Chondrocyte (in vitro differentiated cells): ENCODE measurements at regions not wholly inside any gene's neighbourhood (a gene's known extent, or its start where the extent isn't known, plus 50 kb on each side); places are given as distances from the start of the nearest gene placed in this dataset.

Experiments used
- DNase-seq: peaks from one replicate; pipeline ENCODE4 v3.0.0; 2021; ENCODE audit warnings: mixed read lengths, low spot score
- H3K27ac Mint-ChIP-seq: one replicate; pipeline ENCODE4 v1.8.0; 2021; ENCODE audit warnings: mild to moderate bottlenecking, moderate library complexity, mixed read lengths; ENCODE audit not compliant: unreplicated experiment
- H3K27me3 Mint-ChIP-seq: 2 replicates; pipeline ENCODE4 v1.8.0; 2021; ENCODE audit warnings: low read depth, mixed read lengths
- H3K36me3 Mint-ChIP-seq: 2 replicates; pipeline ENCODE4 v1.8.0; 2021; ENCODE audit warnings: low read depth, mixed read lengths
- H3K4me1 Mint-ChIP-seq: 2 replicates; pipeline ENCODE4 v1.8.0; 2021; ENCODE audit warnings: low read depth, mild to moderate bottlenecking, mixed read lengths
- H3K4me3 Mint-ChIP-seq: one replicate; pipeline ENCODE4 v1.8.0; 2021; ENCODE audit warnings: mild to moderate bottlenecking, moderate library complexity, mixed read lengths; ENCODE audit not compliant: unreplicated experiment
- H3K9me3 Mint-ChIP-seq: 2 replicates; pipeline ENCODE4 v1.8.0; 2021; ENCODE audit warnings: low read depth, mixed read lengths
- TF ChIP-seq, protein P1 (sequence below): fragments of 200-600 bp; sonication (generic); IDR thresholded peaks from 2 replicates; pipeline ENCODE4 v1.5.0; 2021; ENCODE audit warnings: antibody characterized with exemption, mild to moderate bottlenecking, moderate library complexity

DNA sequence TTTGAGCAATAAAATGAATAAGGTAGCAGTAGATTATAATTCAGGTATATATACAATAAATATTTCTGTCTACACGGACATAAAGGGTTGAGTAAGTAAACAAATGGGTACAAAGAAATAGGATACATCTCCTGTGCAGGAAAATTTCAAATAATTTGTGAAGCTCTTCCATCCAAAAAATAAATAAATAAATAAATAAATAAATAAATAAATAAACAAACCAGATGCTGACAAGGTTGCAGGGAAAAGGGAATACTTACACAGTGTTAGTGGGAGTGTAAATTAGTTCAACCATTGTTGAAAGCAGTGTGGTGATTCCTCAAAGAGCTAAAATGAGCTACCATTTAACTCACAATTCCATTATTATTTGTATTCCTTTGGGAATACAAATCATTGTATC lies 227.3 kb upstream of the CDH18 start:
- no peak for DNase-seq
- Mint-ChIP-seq H3K27ac (no peak overlapping the region), H3K36me3 (no peaks in the 10 kb centered on the region), H3K4me3 (no peak overlapping the region), H3K4me1 (no peaks in the 10 kb centered on the region), H3K27me3 (no peaks in the 10 kb centered on the region), H3K9me3 (no peaks in the 10 kb centered on the region)
- TF ChIP-seq, protein P1, sequence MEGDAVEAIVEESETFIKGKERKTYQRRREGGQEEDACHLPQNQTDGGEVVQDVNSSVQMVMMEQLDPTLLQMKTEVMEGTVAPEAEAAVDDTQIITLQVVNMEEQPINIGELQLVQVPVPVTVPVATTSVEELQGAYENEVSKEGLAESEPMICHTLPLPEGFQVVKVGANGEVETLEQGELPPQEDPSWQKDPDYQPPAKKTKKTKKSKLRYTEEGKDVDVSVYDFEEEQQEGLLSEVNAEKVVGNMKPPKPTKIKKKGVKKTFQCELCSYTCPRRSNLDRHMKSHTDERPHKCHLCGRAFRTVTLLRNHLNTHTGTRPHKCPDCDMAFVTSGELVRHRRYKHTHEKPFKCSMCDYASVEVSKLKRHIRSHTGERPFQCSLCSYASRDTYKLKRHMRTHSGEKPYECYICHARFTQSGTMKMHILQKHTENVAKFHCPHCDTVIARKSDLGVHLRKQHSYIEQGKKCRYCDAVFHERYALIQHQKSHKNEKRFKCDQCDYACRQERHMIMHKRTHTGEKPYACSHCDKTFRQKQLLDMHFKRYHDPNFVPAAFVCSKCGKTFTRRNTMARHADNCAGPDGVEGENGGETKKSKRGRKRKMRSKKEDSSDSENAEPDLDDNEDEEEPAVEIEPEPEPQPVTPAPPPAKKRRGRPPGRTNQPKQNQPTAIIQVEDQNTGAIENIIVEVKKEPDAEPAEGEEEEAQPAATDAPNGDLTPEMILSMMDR, result no peak

DNA sequence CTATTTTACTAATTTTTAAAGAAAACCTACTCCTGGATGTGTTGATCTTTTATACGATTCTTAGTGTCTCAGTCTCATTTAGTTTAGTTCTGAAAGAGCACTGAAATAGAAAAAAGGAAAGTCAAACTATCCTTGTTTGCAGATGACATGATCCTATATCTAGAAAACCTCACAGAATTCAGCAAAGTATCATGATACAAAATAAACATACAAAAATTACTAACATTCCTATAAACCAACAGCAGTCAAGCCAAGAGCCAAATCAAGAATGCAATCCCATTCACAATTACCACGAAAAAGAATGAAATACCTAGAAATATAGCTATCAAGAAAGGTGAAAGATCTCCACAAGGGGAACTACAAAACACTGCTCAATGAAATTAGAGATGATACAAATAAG lies 225.8 kb upstream of the CDH18 start:
- H3K4me3 Mint-ChIP-seq, result no peak overlapping the region

DNA sequence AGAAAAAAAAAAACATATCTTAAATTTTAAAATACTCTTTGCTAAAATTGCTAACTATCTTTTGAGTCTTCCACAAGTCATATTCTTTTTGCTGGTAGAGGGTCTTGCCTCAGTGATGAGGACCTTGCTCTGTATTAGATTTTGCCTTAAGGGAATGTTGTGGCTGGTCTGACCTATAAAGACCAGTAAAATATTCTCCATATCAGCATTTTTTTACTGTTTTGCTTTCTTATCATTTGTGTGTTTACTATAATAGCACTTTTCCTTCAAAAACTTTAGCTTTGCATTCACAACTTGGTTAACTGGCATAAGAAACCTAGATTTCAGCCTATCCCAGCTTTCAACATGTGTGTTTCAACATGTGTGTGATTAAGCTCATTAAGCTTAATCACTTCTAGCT lies 224.7 kb upstream of the CDH18 start:
- H3K27ac Mint-ChIP-seq, result no peak overlapping the region
- H3K4me1 Mint-ChIP-seq, result no peaks in the 10 kb centered on the region
- H3K36me3 Mint-ChIP-seq, result no peaks in the 10 kb centered on the region
- DNase-seq, result no peak
- TF ChIP-seq, protein P1, result no peak
- no peak overlapping the region for H3K4me3 Mint-ChIP-seq
- H3K27me3 Mint-ChIP-seq, result no peaks in the 10 kb centered on the region
- no peaks in the 10 kb centered on the region for H3K9me3 Mint-ChIP-seq

More for the DNA sequence above, 225.8 kb upstream of the CDH18 start:
- Mint-ChIP-seq H3K9me3 (no peaks in the 10 kb centered on the region), H3K36me3 (no peaks in the 10 kb centered on the region), H3K27me3 (no peaks in the 10 kb centered on the region), H3K27ac (no peak overlapping the region), H3K4me1 (no peaks in the 10 kb centered on the region)
- no peak for DNase-seq
- TF ChIP-seq, protein P1, result no peak

DNA sequence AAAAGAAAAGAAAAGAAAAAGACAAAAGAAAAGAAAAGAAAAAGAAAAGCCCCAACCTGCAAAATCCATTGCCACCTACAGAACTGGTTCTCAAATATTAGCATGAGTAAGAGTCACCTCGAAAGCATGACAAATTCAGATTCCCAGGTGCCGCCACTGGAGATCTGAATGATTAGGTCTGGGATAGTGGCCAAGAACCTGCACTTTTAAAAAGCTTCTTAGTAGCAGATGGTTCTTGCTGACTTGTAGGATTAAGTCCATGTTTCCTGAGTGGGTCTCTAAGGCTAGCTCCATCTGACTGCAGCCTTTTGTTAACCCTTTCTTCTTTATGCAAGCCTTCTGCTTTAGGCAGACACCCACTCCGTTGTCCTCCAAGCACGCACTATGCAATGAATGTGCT lies 178.5 kb upstream of the CDH18 start:
- no peak for DNase-seq
- Mint-ChIP-seq H3K9me3 (no peaks in the 10 kb centered on the region), H3K4me1 (no peaks in the 10 kb centered on the region), H3K27me3 (no peaks in the 10 kb centered on the region), H3K4me3 (no peak overlapping the region), H3K27ac (no peak overlapping the region), H3K36me3 (no peaks in the 10 kb centered on the region)
- TF ChIP-seq, protein P1, result no peak

DNA sequence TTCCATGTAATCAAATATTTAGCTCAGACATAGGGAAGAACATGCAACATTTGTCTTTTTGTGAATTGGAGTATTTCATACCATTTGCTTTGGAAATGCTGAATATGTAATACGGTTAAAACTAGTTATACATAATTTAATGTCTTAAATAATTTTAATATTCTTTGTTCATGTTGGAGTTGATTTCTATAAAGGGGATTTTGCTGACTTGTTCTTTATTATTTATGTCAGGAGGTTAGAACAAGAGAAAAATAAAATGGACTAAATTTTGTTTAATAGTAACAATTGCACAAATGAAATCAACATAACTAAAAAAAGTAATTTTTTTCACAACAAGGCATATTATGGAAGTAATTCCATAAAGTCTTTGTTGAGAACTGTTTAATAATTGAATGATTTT lies 170.0 kb upstream of the CDH18 start:
- no peaks in the 10 kb centered on the region for H3K27me3 Mint-ChIP-seq
- DNase-seq, result no peak
- H3K9me3 Mint-ChIP-seq, result peaks cover 11% of the 10 kb centered on the region
- H3K27ac Mint-ChIP-seq, result no peak overlapping the region
- no peak overlapping the region for H3K4me3 Mint-ChIP-seq
- TF ChIP-seq, protein P1, result no peak
- no peaks in the 10 kb centered on the region for H3K36me3 Mint-ChIP-seq
- H3K4me1 Mint-ChIP-seq, result no peaks in the 10 kb centered on the region
